A549 (cell line): ENCODE measurements at regions not wholly inside any gene's neighbourhood (a gene's known extent, or its start where the extent isn't known, plus 50 kb on each side); places are given as distances from the start of the nearest gene placed in this dataset.

ENCODE experiments used
- ATAC-seq, 2 experiments: fragments of 200-7000 bp in 1 of 2; fragments of >200 bp in 1 of 2; cut with Nextera tagmentation in 1 of 2; cut with Tn5 transposase in 1 of 2; 3 replicates each; pipeline versions ENCODE4 v1.8.0 to v1.9.1; 2018 to 2020; ENCODE audit warnings: mild to moderate bottlenecking in 1 of 2, moderate library complexity in 1 of 2
- CTCF ChIA-PET: fragments of 300-600 bp; sonication (Branson Sonifier 250); formaldehyde crosslinking; extraction: SDS; loops from one replicate; lab custom pipeline; 2021; ENCODE audit warnings: antibody characterized with exemption, inconsistent platforms; lab: Yijun Ruan, JAX
- POLR2A ChIA-PET: fragments of 350-600 bp; formaldehyde crosslinking; extraction: SDS; loops from one replicate; lab custom pipeline; 2021; ENCODE audit warnings: antibody characterized with exemption, inconsistent platforms; lab: Yijun Ruan, JAX
- DNase-seq, 2 experiments: peaks; one replicate each; pipeline versions ENCODE4 v3.0.0 to v3.0.0-alpha.2; 2011 to 2016; ENCODE audit warnings: low read depth in 1 of 2, low spot score in 1 of 2
- FAIRE-seq: peaks from 2 replicates; lab custom pipeline; 2011; peaks lifted over from hg19 to GRCh38; lab: Jason Lieb, UNC
- H3K27ac ChIP-seq, 2 experiments: fragments of >200 bp; sonication (Bioruptor Twin); formaldehyde crosslinking; 3 replicates each; pipeline ENCODE4 v1.5.1; 2016 to 2017
- H3K4me1 ChIP-seq: fragments of >200 bp; sonication (Bioruptor Twin); formaldehyde crosslinking; 3 replicates; pipeline ENCODE4 v1.6.1; 2016
- H3K4me2 ChIP-seq: fragments of >200 bp; sonication (Bioruptor Twin); formaldehyde crosslinking; 3 replicates; pipeline ENCODE4 v1.6.1; 2016
- H3K4me3 ChIP-seq: fragments of >200 bp; sonication (Bioruptor Twin); formaldehyde crosslinking; 3 replicates; pipeline ENCODE4 v1.5.1; 2016
- H3K9me3 ChIP-seq: fragments of >200 bp; sonication (Bioruptor Twin); formaldehyde crosslinking; 3 replicates; pipeline ENCODE4 v1.6.1; 2016
- BHLHE40 ChIP-seq: IDR thresholded peaks from 2 replicates; pipeline ENCODE4 v1.6.1; 2012; ENCODE audit warnings: low read depth, low read length, inconsistent platforms
- CBX2 ChIP-seq: fragments of 200-600 bp; sonication (generic); IDR thresholded peaks from 2 replicates; pipeline ENCODE4 v1.6.1; 2016; ENCODE audit warnings: low read depth, mild to moderate bottlenecking, borderline replicate concordance
- CBX8 ChIP-seq: fragments of 200-600 bp; sonication (generic); IDR thresholded peaks from 2 replicates; pipeline ENCODE4 v1.6.1; 2016
- CEBPB ChIP-seq, 2 experiments: fragments of >200 bp in 1 of 2; sonication (Bioruptor Twin) in 1 of 2; formaldehyde crosslinking in 1 of 2; IDR thresholded peaks; 2 replicates each; pipeline ENCODE4 v1.6.1; 2012 to 2016
- CHD2 ChIP-seq: fragments of 150-350 bp; IDR thresholded peaks from 2 replicates; pipeline ENCODE4 v1.6.1; 2014; ENCODE audit warnings: low read length; ENCODE audit not compliant: partially characterized antibody
- CHD4 ChIP-seq: fragments of 200-600 bp; sonication (generic); IDR thresholded peaks from 2 replicates; pipeline ENCODE4 v1.6.1; 2016; ENCODE audit warnings: antibody characterized with exemption, mild to moderate bottlenecking, borderline replicate concordance
- ESRRA ChIP-seq: fragments of 150-350 bp; IDR thresholded peaks from 2 replicates; pipeline ENCODE4 v1.6.1; 2014; ENCODE audit warnings: mild to moderate bottlenecking, low read length, borderline replicate concordance
- HDAC2 ChIP-seq: fragments of 200-600 bp; sonication (generic); IDR thresholded peaks from 2 replicates; pipeline ENCODE4 v1.6.1; 2016
- HOXB13 ChIP-seq: fragments of 250-450 bp; sonication (Bioruptor Pico); IDR thresholded peaks from 2 replicates; pipeline ENCODE4 v1.5.0; 2020; ENCODE audit warnings: low read depth, mild to moderate bottlenecking, moderate library complexity
- KDM1A ChIP-seq: fragments of 200-600 bp; sonication (generic); IDR thresholded peaks from 2 replicates; pipeline ENCODE4 v1.6.1; 2016; ENCODE audit warnings: low read depth, mild to moderate bottlenecking
- MYC ChIP-seq: IDR thresholded peaks from 2 replicates; pipeline ENCODE4 v1.6.1; 2012; ENCODE audit warnings: mild to moderate bottlenecking, inconsistent platforms, low read length, improper control_type of control experiment, borderline replicate concordance
- NFE2L2 ChIP-seq: fragments of 150-350 bp; conservative IDR thresholded peaks from 2 replicates; pipeline ENCODE4 v1.6.1; 2014; ENCODE audit warnings: low read length
- RAD21 ChIP-seq, 2 experiments: fragments of >200 bp in 1 of 2; sonication (Bioruptor Twin) in 1 of 2; formaldehyde crosslinking in 1 of 2; IDR thresholded peaks in 1 of 2; conservative IDR thresholded peaks in 1 of 2; 2 replicates in 1 of 2; 3 replicates in 1 of 2; pipeline ENCODE4 v1.6.1; 2012 to 2018; ENCODE audit warnings: inconsistent platforms in 1 of 2
- RARB ChIP-seq: fragments of 250-450 bp; sonication (Bioruptor Pico); IDR thresholded peaks from 2 replicates; pipeline ENCODE4 v1.8.0; 2021; ENCODE audit warnings: mild to moderate bottlenecking, moderate library complexity
- RCOR1 ChIP-seq: fragments of 150-350 bp; IDR thresholded peaks from 2 replicates; pipeline ENCODE4 v1.6.1; 2014; ENCODE audit warnings: antibody characterized with exemption, low read length, low read depth
- RFX5 ChIP-seq: fragments of 450-650 bp; IDR thresholded peaks from 2 replicates; pipeline ENCODE4 v1.7.1; 2014; ENCODE audit warnings: antibody characterized with exemption, mild to moderate bottlenecking, moderate library complexity
- ZNF302 ChIP-seq: fragments of 250-450 bp; sonication (Bioruptor Pico); IDR thresholded peaks from 2 replicates; pipeline ENCODE4 v1.9.0; 2021; ENCODE audit warnings: inconsistent platforms, mild to moderate bottlenecking, moderate library complexity
- ZSCAN20 ChIP-seq: fragments of 250-450 bp; sonication (Bioruptor Pico); IDR thresholded peaks from 2 replicates; pipeline ENCODE4 v1.8.0; 2022; ENCODE audit warnings: mild to moderate bottlenecking, moderate library complexity
- WGBS: methylation state at CpG from one replicate; pipeline ENCODE4 v1.1.6; 2017; ENCODE audit errors: missing lambda C conversion rate; 5-methylcytosine and 5-hydroxymethylcytosine counted together
- TF ChIP-seq, protein P1 (sequence below): fragments of 200-600 bp; sonication (generic); IDR thresholded peaks from 2 replicates; pipeline ENCODE4 v1.6.1; 2016; ENCODE audit warnings: antibody characterized with exemption, mild to moderate bottlenecking, moderate library complexity
- TF ChIP-seq, protein P2 (sequence below): fragments of 450-650 bp; IDR thresholded peaks from 2 replicates; pipeline ENCODE4 v1.6.1; 2014; ENCODE audit warnings: antibody characterized with exemption
- TF ChIP-seq, protein P3 (sequence below): fragments of >200 bp; sonication (Bioruptor Twin); formaldehyde crosslinking; IDR thresholded peaks from 3 replicates; pipeline ENCODE4 v1.5.1; 2016
- TF ChIP-seq, protein P4 (sequence below): fragments of 150-350 bp; IDR thresholded peaks from 2 replicates; pipeline ENCODE4 v1.6.1; 2014; ENCODE audit warnings: low read depth, mild to moderate bottlenecking, low read length

DNA sequence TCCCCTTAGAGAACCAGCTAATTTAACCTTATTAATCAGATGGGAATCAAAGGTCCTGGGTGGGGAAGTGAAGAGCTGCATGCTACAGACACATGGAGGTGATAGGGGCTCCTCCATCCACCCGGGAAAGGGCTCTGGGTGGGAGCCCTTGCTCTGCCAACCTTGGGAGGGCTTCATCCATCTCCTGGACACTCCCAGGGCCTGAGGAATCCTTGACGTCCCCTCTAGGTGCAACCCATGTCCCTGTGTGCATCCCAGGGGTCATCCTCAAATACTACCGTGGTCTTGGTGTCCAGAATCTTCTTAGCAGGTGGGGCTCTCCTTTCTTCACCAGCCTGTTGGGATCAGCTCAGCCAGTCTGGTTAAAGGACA lies 55.4 kb upstream of the IGFBP3 start:
- 86% methylated on average over 3 of the region's 3 CpGs for WGBS
- ChIA-PET POLR2A (no interaction called here), CTCF (interaction anchor here (0.9 to 7.1 kb wide), 4 partner anchors 8 to 1203 kb away, joined by 3 to 57 read pairs (median 3); partner anchors contain the start of gene IGFBP3)
- ATAC-seq, result no peak
- no peak overlapping the region for H3K4me3 ChIP-seq
- peaks cover 70% of the 10 kb centered on the region for H3K4me1 ChIP-seq
- no peak overlapping the region for H3K4me2 ChIP-seq
- no peak for DNase-seq
- H3K9me3 ChIP-seq, result peaks cover 31% of the 10 kb centered on the region
- H3K27ac ChIP-seq, result peak overlapping the region; percentile 97 to 98
- no peak for FAIRE-seq
- TF ChIP-seq CEBPB (IDR thresholded peaks at IDR 0.05) (no peak), RAD21 (conservative IDR thresholded peaks at IDR 0.05 in 1 of 2, IDR thresholded peaks at IDR 0.05 in 1 of 2) (no peak), ZSCAN20 (CRISPR knock-in tag) (no peak), HOXB13 (CRISPR knock-in tag) (no peak), HDAC2 (no peak), BHLHE40 (no peak), CBX8 (no peak), CBX2 (no peak), KDM1A (no peak), CHD4 (no peak), NFE2L2 (no peak), RFX5 (no peak)
- TF ChIP-seq, protein P1, sequence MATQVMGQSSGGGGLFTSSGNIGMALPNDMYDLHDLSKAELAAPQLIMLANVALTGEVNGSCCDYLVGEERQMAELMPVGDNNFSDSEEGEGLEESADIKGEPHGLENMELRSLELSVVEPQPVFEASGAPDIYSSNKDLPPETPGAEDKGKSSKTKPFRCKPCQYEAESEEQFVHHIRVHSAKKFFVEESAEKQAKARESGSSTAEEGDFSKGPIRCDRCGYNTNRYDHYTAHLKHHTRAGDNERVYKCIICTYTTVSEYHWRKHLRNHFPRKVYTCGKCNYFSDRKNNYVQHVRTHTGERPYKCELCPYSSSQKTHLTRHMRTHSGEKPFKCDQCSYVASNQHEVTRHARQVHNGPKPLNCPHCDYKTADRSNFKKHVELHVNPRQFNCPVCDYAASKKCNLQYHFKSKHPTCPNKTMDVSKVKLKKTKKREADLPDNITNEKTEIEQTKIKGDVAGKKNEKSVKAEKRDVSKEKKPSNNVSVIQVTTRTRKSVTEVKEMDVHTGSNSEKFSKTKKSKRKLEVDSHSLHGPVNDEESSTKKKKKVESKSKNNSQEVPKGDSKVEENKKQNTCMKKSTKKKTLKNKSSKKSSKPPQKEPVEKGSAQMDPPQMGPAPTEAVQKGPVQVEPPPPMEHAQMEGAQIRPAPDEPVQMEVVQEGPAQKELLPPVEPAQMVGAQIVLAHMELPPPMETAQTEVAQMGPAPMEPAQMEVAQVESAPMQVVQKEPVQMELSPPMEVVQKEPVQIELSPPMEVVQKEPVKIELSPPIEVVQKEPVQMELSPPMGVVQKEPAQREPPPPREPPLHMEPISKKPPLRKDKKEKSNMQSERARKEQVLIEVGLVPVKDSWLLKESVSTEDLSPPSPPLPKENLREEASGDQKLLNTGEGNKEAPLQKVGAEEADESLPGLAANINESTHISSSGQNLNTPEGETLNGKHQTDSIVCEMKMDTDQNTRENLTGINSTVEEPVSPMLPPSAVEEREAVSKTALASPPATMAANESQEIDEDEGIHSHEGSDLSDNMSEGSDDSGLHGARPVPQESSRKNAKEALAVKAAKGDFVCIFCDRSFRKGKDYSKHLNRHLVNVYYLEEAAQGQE, result no peak

DNA sequence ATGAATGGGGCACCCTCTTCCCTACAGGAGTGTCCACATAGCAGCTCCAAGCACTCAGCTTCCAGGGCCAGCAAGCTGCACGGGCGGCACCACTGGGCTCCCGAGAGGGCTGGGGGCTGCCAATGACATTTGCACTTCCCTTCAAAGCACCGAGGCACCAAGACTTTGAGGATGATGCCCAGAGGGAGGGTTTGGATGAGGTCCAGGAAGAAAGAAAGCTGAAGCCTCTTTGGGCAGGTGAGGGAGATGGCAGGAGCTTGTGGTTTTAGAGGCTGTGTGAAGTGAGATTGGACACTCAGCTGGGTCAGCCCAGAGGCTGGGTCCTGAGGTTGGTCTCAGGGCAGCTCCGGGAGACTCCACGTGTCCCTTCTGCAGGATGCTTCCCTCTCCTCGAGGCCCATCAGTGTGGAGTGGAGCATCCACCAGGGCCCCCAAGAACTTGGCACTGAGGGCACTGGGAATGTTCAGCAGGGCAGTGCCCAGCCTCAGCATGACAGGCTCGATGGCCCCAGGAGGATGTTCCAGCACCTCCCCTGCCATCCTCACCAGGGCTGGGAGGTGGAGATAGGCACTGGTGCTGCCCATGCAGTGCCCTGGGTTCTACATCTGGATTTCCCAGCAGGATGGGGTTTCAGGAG lies 54.9 kb upstream of the IGFBP3 start:
- ChIA-PET POLR2A (no interaction called here), CTCF (interaction anchor here (1.2 to 7.1 kb wide), 3 partner anchors 9 to 1203 kb away, joined by 3 to 57 read pairs (median 3); partner anchors contain the start of gene IGFBP3)
- Histone ChIP-seq H3K9me3 (peaks cover 28% of the 10 kb centered on the region), H3K4me3 (no peak overlapping the region), H3K4me1 (peaks cover 70% of the 10 kb centered on the region), H3K4me2 (no peak overlapping the region), H3K27ac (peak overlapping the region; percentile 97 to 98)
- ATAC-seq, result no peak
- 99% methylated on average over 5 of the region's 8 CpGs for WGBS
- FAIRE-seq, result no peak
- DNase-seq, result no peak
- TF ChIP-seq CEBPB (IDR thresholded peaks at IDR 0.05), result no peak
- TF ChIP-seq RARB (CRISPR knock-in tag), result no peak
- TF ChIP-seq, protein P2, sequence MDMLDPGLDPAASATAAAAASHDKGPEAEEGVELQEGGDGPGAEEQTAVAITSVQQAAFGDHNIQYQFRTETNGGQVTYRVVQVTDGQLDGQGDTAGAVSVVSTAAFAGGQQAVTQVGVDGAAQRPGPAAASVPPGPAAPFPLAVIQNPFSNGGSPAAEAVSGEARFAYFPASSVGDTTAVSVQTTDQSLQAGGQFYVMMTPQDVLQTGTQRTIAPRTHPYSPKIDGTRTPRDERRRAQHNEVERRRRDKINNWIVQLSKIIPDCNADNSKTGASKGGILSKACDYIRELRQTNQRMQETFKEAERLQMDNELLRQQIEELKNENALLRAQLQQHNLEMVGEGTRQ, result no peak
- no peak for TF ChIP-seq CHD4
- TF ChIP-seq, protein P3, sequence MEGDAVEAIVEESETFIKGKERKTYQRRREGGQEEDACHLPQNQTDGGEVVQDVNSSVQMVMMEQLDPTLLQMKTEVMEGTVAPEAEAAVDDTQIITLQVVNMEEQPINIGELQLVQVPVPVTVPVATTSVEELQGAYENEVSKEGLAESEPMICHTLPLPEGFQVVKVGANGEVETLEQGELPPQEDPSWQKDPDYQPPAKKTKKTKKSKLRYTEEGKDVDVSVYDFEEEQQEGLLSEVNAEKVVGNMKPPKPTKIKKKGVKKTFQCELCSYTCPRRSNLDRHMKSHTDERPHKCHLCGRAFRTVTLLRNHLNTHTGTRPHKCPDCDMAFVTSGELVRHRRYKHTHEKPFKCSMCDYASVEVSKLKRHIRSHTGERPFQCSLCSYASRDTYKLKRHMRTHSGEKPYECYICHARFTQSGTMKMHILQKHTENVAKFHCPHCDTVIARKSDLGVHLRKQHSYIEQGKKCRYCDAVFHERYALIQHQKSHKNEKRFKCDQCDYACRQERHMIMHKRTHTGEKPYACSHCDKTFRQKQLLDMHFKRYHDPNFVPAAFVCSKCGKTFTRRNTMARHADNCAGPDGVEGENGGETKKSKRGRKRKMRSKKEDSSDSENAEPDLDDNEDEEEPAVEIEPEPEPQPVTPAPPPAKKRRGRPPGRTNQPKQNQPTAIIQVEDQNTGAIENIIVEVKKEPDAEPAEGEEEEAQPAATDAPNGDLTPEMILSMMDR, result no peak
- no peak for TF ChIP-seq RCOR1
- TF ChIP-seq CBX2, result no peak
- TF ChIP-seq CHD2, result no peak
- no peak for TF ChIP-seq ESRRA
- TF ChIP-seq, protein P4, sequence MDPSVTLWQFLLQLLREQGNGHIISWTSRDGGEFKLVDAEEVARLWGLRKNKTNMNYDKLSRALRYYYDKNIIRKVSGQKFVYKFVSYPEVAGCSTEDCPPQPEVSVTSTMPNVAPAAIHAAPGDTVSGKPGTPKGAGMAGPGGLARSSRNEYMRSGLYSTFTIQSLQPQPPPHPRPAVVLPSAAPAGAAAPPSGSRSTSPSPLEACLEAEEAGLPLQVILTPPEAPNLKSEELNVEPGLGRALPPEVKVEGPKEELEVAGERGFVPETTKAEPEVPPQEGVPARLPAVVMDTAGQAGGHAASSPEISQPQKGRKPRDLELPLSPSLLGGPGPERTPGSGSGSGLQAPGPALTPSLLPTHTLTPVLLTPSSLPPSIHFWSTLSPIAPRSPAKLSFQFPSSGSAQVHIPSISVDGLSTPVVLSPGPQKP, result no peak
- no peak for TF ChIP-seq MYC
- no peak for TF ChIP-seq HDAC2
- TF ChIP-seq ZNF302 (CRISPR knock-in tag), result no peak
